NOMO-1 treated with DMSO at 0.1 percent for 48 hours (cell line): ENCODE measurements at regions not wholly inside any gene's neighbourhood (a gene's known extent, or its start where the extent isn't known, plus 50 kb on each side); places are given as distances from the start of the nearest gene placed in this dataset.
"Not testable (repeated sequence)": the region's sequence is repeated elsewhere in the genome, so short reads cannot be mapped to it uniquely, and the experiment has no call there.

ENCODE experiments used
- DNase-seq: peaks from one replicate; lab custom pipeline; 2025; ENCODE audit not compliant: unreplicated experiment; lab: John Stamatoyannopoulos, UW

GRCh38 chr16:17757808-17758207 lies 287.0 kb upstream of the XYLT1 start:
- no peak for DNase-seq

GRCh38 chr16:17755158-17755557 lies 284.4 kb upstream of the XYLT1 start:
- no peak for DNase-seq

- no peak for DNase-seq
These were observed 282.7 kb upstream of the XYLT1 start for GRCh38 chr16:17753434-17753833.

GRCh38 chr16:17749706-17750105 lies 278.9 kb upstream of the XYLT1 start:
- no peak for DNase-seq

- no peak for DNase-seq
These were observed 277.4 kb upstream of the XYLT1 start for GRCh38 chr16:17748044-17748719.

GRCh38 chr16:17747081-17747756 lies 276.5 kb upstream of the XYLT1 start:
- DNase-seq, result no peak

GRCh38 chr16:17744921-17745572 lies 274.3 kb upstream of the XYLT1 start:
- no peak for DNase-seq

GRCh38 chr16:17743578-17743977 lies 272.8 kb upstream of the XYLT1 start:
- DNase-seq, result no peak

- DNase-seq, result no peak
These were observed 272.4 kb upstream of the XYLT1 start for GRCh38 chr16:17743158-17743557.

GRCh38 chr16:17735099-17735498 lies 264.3 kb upstream of the XYLT1 start:
- DNase-seq, result not testable (repeated sequence)

- no peak for DNase-seq
These were observed 259.1 kb upstream of the XYLT1 start for GRCh38 chr16:17729820-17730219.

GRCh38 chr16:17728196-17728595 lies 257.4 kb upstream of the XYLT1 start:
- DNase-seq, result no peak

- DNase-seq, result no peak
These were observed 253.6 kb upstream of the XYLT1 start for GRCh38 chr16:17724242-17724898.

GRCh38 chr16:17723531-17724134 lies 252.9 kb upstream of the XYLT1 start:
- no peak for DNase-seq

- no peak for DNase-seq
These were observed 247.7 kb upstream of the XYLT1 start for GRCh38 chr16:17718495-17718894.

GRCh38 chr16:17705847-17706246 lies 235.1 kb upstream of the XYLT1 start:
- DNase-seq, result no peak

GRCh38 chr16:17696616-17697015 lies 225.9 kb upstream of the XYLT1 start:
- no peak for DNase-seq

- DNase-seq, result no peak
These were observed 221.7 kb upstream of the XYLT1 start for GRCh38 chr16:17692484-17692883.

- DNase-seq, result no peak
These were observed 221.1 kb upstream of the XYLT1 start for GRCh38 chr16:17691899-17692176.

- no peak for DNase-seq
These were observed 220.5 kb upstream of the XYLT1 start for GRCh38 chr16:17691106-17691898.

GRCh38 chr16:17685447-17685846 lies 214.7 kb upstream of the XYLT1 start:
- no peak for DNase-seq
